ENCODE measurements at regions not wholly inside any gene's neighbourhood (a gene's known extent, or its start where the extent isn't known, plus 50 kb on each side); places are given as distances from the start of the nearest gene placed in this dataset.

GRCh38 chr11:62022211-62022610 is 54.8 kb upstream of the FTH1 start:
- no peak for TF ChIP-seq GABPA (IDR thresholded peaks at IDR 0.05; ENCODE audit: low read depth)
- TF ChIP-seq SIN3A (IDR thresholded peaks at IDR 0.05; ENCODE audit: low read depth, low read length) = no peak
- no peak for TF ChIP-seq EGR1 (IDR thresholded peaks at IDR 0.05; ENCODE audit: borderline replicate concordance in 1 of 2, low read depth in 2 of 2, low read length in 2 of 2)
- no peak for TF ChIP-seq CHD4 (IDR thresholded peaks at IDR 0.05)
- no peak for TF ChIP-seq ZNF592 (IDR thresholded peaks at IDR 0.05)
- TF ChIP-seq CTCF (IDR thresholded peaks at IDR 0.05 in 2 of 3, conservative IDR thresholded peaks at IDR 0.05 in 1 of 3; ENCODE audit: control insufficient read depth in 2 of 3, extremely low read depth in 1 of 3, insufficient read depth in 1 of 3, low read depth in 3 of 3, low read length in 3 of 3) = no peak
- no peak for TF ChIP-seq RAD21 (IDR thresholded peaks at IDR 0.05; ENCODE audit: insufficient read depth, low read depth, low read length)
- no peak for TF ChIP-seq REST (IDR thresholded peaks at IDR 0.05; ENCODE audit: low read depth, low read length)
- no peak for TF ChIP-seq POLR2A (IDR thresholded peaks at IDR 0.05; ENCODE audit: low read depth, low read length)
- no peak for TF ChIP-seq TAF1 (IDR thresholded peaks at IDR 0.05; ENCODE audit: borderline replicate concordance, low read depth, low read length)
- TF ChIP-seq POU2F2 (IDR thresholded peaks at IDR 0.05; ENCODE audit: borderline replicate concordance, low read depth, low read length) = no peak
- TF ChIP-seq MAX (IDR thresholded peaks at IDR 0.05; ENCODE audit: low read depth, low read length) = no peak
- TF ChIP-seq ZNF24 (IDR thresholded peaks at IDR 0.05) = no peak
